Stimulated activated memory B cell treated with anti-CD40 and anti-IgM and Interleukin-4, amounts not matched to agents 10 μg/mL and 1 μg/mL and 100 μg/mL, for 72 hours (primary cell): ENCODE measurements at regions not wholly inside any gene's neighbourhood (a gene's known extent, or its start where the extent isn't known, plus 50 kb on each side); places are given as distances from the start of the nearest gene placed in this dataset.
"Not testable (repeated sequence)": the region's sequence is repeated elsewhere in the genome, so short reads cannot be mapped to it uniquely, and the experiment has no call there.

Experiments used
- ATAC-seq: fragments of 150-1000 bp; cut with Tn5 transposase; 2 replicates; pipeline ENCODE4 v1.10.0; 2021
- H3K27ac Mint-ChIP-seq: one replicate; pipeline ENCODE4 v1.8.0; 2022; ENCODE audit warnings: mild to moderate bottlenecking, mixed read lengths
- H3K27me3 Mint-ChIP-seq: one replicate; pipeline ENCODE4 v1.8.0; 2022; ENCODE audit warnings: mixed read lengths
- H3K36me3 Mint-ChIP-seq: one replicate; pipeline ENCODE4 v1.8.0; 2022; ENCODE audit warnings: mixed read lengths
- H3K4me1 Mint-ChIP-seq: one replicate; pipeline ENCODE4 v1.8.0; 2022; ENCODE audit warnings: mixed read lengths
- H3K4me3 Mint-ChIP-seq: one replicate; pipeline ENCODE4 v1.8.0; 2022; ENCODE audit warnings: mild to moderate bottlenecking, moderate library complexity, mixed read lengths
- H3K9me3 Mint-ChIP-seq: one replicate; pipeline ENCODE4 v1.8.0; 2022; ENCODE audit warnings: mixed read lengths

- Mint-ChIP-seq H3K36me3 (no peaks in the 10 kb centered on the region), H3K4me3 (no peak overlapping the region), H3K4me1 (peaks cover 7% of the 10 kb centered on the region), H3K9me3 (no peaks in the 10 kb centered on the region), H3K27me3 (peaks cover 31% of the 10 kb centered on the region), H3K27ac (no peak overlapping the region)
- ATAC-seq = no peak
Observed at GRCh38 chr5:36505021-36505420, 101.4 kb upstream of the SLC1A3 start.

- no peak overlapping the region for H3K27ac Mint-ChIP-seq
- no peaks in the 10 kb centered on the region for H3K36me3 Mint-ChIP-seq
- peaks cover 7% of the 10 kb centered on the region for H3K4me1 Mint-ChIP-seq
- no peak for ATAC-seq
- H3K27me3 Mint-ChIP-seq = peaks cover 46% of the 10 kb centered on the region
- H3K9me3 Mint-ChIP-seq = no peaks in the 10 kb centered on the region
- no peak overlapping the region for H3K4me3 Mint-ChIP-seq
Observed at GRCh38 chr5:36507332-36507952, 99.0 kb upstream of the SLC1A3 start.

GRCh38 chr5:36508331-36508730, 98.1 kb upstream of the SLC1A3 start:
- not testable (repeated sequence) for H3K36me3 Mint-ChIP-seq, H3K4me3 Mint-ChIP-seq, H3K27ac Mint-ChIP-seq, H3K9me3 Mint-ChIP-seq, ATAC-seq, H3K4me1 Mint-ChIP-seq
- H3K27me3 Mint-ChIP-seq = peaks cover 46% of the 10 kb centered on the region

- not testable (repeated sequence) for H3K4me3 Mint-ChIP-seq, H3K27ac Mint-ChIP-seq, ATAC-seq, H3K9me3 Mint-ChIP-seq, H3K4me1 Mint-ChIP-seq, H3K36me3 Mint-ChIP-seq
- H3K27me3 Mint-ChIP-seq = peaks cover 29% of the 10 kb centered on the region
Observed at GRCh38 chr5:36513647-36514046, 92.8 kb upstream of the SLC1A3 start.

GRCh38 chr5:36519881-36520280, 86.5 kb upstream of the SLC1A3 start:
- Mint-ChIP-seq H3K36me3 (no peaks in the 10 kb centered on the region), H3K27me3 (no peaks in the 10 kb centered on the region), H3K9me3 (peaks cover 11% of the 10 kb centered on the region), H3K27ac (no peak overlapping the region), H3K4me3 (no peak overlapping the region), H3K4me1 (no peaks in the 10 kb centered on the region)
- no peak for ATAC-seq

GRCh38 chr5:36521219-36521618, 85.2 kb upstream of the SLC1A3 start:
- H3K9me3 Mint-ChIP-seq = peaks cover 11% of the 10 kb centered on the region
- no peak for ATAC-seq
- no peak overlapping the region for H3K27ac Mint-ChIP-seq
- H3K36me3 Mint-ChIP-seq = no peaks in the 10 kb centered on the region
- no peaks in the 10 kb centered on the region for H3K27me3 Mint-ChIP-seq
- H3K4me3 Mint-ChIP-seq = no peak overlapping the region
- H3K4me1 Mint-ChIP-seq = no peaks in the 10 kb centered on the region

- Mint-ChIP-seq H3K9me3 (peaks cover 11% of the 10 kb centered on the region), H3K27me3 (no peaks in the 10 kb centered on the region), H3K27ac (no peak overlapping the region), H3K4me3 (no peak overlapping the region), H3K4me1 (no peaks in the 10 kb centered on the region), H3K36me3 (no peaks in the 10 kb centered on the region)
- no peak for ATAC-seq
Observed at GRCh38 chr5:36521838-36522745, 84.3 kb upstream of the SLC1A3 start.

- ATAC-seq = no peak
- Mint-ChIP-seq H3K36me3 (no peaks in the 10 kb centered on the region), H3K27ac (no peak overlapping the region), H3K4me3 (no peak overlapping the region), H3K27me3 (no peaks in the 10 kb centered on the region), H3K9me3 (peaks cover 11% of the 10 kb centered on the region), H3K4me1 (no peaks in the 10 kb centered on the region)
Observed at GRCh38 chr5:36522746-36523065, 83.7 kb upstream of the SLC1A3 start.

- Mint-ChIP-seq H3K36me3 (no peaks in the 10 kb centered on the region), H3K9me3 (peaks cover 7% of the 10 kb centered on the region), H3K27ac (no peak overlapping the region), H3K27me3 (no peaks in the 10 kb centered on the region), H3K4me1 (no peaks in the 10 kb centered on the region), H3K4me3 (no peak overlapping the region)
- ATAC-seq = no peak
Observed at GRCh38 chr5:36523450-36523849, 83.0 kb upstream of the SLC1A3 start.

GRCh38 chr5:36523926-36524325, 82.5 kb upstream of the SLC1A3 start:
- no peaks in the 10 kb centered on the region for H3K27me3 Mint-ChIP-seq
- no peak overlapping the region for H3K4me3 Mint-ChIP-seq
- ATAC-seq = no peak
- peaks cover 4% of the 10 kb centered on the region for H3K9me3 Mint-ChIP-seq
- H3K36me3 Mint-ChIP-seq = no peaks in the 10 kb centered on the region
- no peaks in the 10 kb centered on the region for H3K4me1 Mint-ChIP-seq
- no peak overlapping the region for H3K27ac Mint-ChIP-seq

GRCh38 chr5:36526537-36526936, 79.9 kb upstream of the SLC1A3 start:
- H3K36me3 Mint-ChIP-seq = no peaks in the 10 kb centered on the region
- no peak overlapping the region for H3K4me3 Mint-ChIP-seq
- no peaks in the 10 kb centered on the region for H3K9me3 Mint-ChIP-seq
- no peaks in the 10 kb centered on the region for H3K4me1 Mint-ChIP-seq
- ATAC-seq = no peak
- H3K27me3 Mint-ChIP-seq = no peaks in the 10 kb centered on the region
- no peak overlapping the region for H3K27ac Mint-ChIP-seq

- Mint-ChIP-seq H3K4me3 (no peak overlapping the region), H3K9me3 (no peaks in the 10 kb centered on the region), H3K27ac (no peak overlapping the region), H3K4me1 (no peaks in the 10 kb centered on the region), H3K36me3 (no peaks in the 10 kb centered on the region), H3K27me3 (no peaks in the 10 kb centered on the region)
- no peak for ATAC-seq
Observed at GRCh38 chr5:36528588-36528987, 77.8 kb upstream of the SLC1A3 start.

GRCh38 chr5:36529142-36529541, 77.3 kb upstream of the SLC1A3 start:
- H3K4me3 Mint-ChIP-seq = no peak overlapping the region
- no peaks in the 10 kb centered on the region for H3K9me3 Mint-ChIP-seq
- no peak for ATAC-seq
- H3K4me1 Mint-ChIP-seq = no peaks in the 10 kb centered on the region
- no peak overlapping the region for H3K27ac Mint-ChIP-seq
- H3K36me3 Mint-ChIP-seq = no peaks in the 10 kb centered on the region
- H3K27me3 Mint-ChIP-seq = no peaks in the 10 kb centered on the region

- H3K27me3 Mint-ChIP-seq = no peaks in the 10 kb centered on the region
- H3K9me3 Mint-ChIP-seq = no peaks in the 10 kb centered on the region
- no peak overlapping the region for H3K4me3 Mint-ChIP-seq
- no peak overlapping the region for H3K27ac Mint-ChIP-seq
- no peaks in the 10 kb centered on the region for H3K36me3 Mint-ChIP-seq
- ATAC-seq = no peak
- no peaks in the 10 kb centered on the region for H3K4me1 Mint-ChIP-seq
Observed at GRCh38 chr5:36530215-36530614, 76.2 kb upstream of the SLC1A3 start.

GRCh38 chr5:36531401-36531800, 75.0 kb upstream of the SLC1A3 start:
- Mint-ChIP-seq H3K27ac (no peak overlapping the region), H3K27me3 (no peaks in the 10 kb centered on the region), H3K4me3 (no peak overlapping the region), H3K9me3 (no peaks in the 10 kb centered on the region), H3K36me3 (no peaks in the 10 kb centered on the region), H3K4me1 (no peaks in the 10 kb centered on the region)
- ATAC-seq = no peak

- no peaks in the 10 kb centered on the region for H3K36me3 Mint-ChIP-seq
- H3K27me3 Mint-ChIP-seq = peaks cover 7% of the 10 kb centered on the region
- no peak for ATAC-seq
- H3K27ac Mint-ChIP-seq = no peak overlapping the region
- no peak overlapping the region for H3K4me3 Mint-ChIP-seq
- no peaks in the 10 kb centered on the region for H3K9me3 Mint-ChIP-seq
- no peaks in the 10 kb centered on the region for H3K4me1 Mint-ChIP-seq
Observed at GRCh38 chr5:36535378-36535777, 71.0 kb upstream of the SLC1A3 start.
